Loucy (cell line): ENCODE measurements at regions not wholly inside any gene's neighbourhood (a gene's known extent, or its start where the extent isn't known, plus 50 kb on each side); places are given as distances from the start of the nearest gene placed in this dataset.
"Not testable (repeated sequence)": the region's sequence is repeated elsewhere in the genome, so short reads cannot be mapped to it uniquely, and the experiment has no call there.

ENCODE experiments used
- H2AFZ ChIP-seq: fragments of 200-600 bp; sonication (generic); 2 replicates; pipeline ENCODE4 v1.6.0; 2016; ENCODE audit warnings: antibody characterized with exemption, mild to moderate bottlenecking, low read length, moderate library complexity
- H3F3A ChIP-seq: fragments of 200-600 bp; 2 replicates; pipeline ENCODE4 v1.6.0; 2016; ENCODE audit warnings: antibody characterized with exemption, low read depth, mild to moderate bottlenecking
- H3K27me3 ChIP-seq: fragments of 200-600 bp; sonication (generic); 2 replicates; pipeline ENCODE4 v1.6.1; 2014; ENCODE audit warnings: low read length, mild to moderate bottlenecking; ENCODE audit not compliant: insufficient read depth, poor library complexity, severe bottlenecking
- H3K36me3 ChIP-seq: fragments of 200-600 bp; sonication (generic); 2 replicates; pipeline ENCODE4 v1.6.1; 2016; ENCODE audit warnings: low read length; ENCODE audit not compliant: insufficient read depth
- H3K4me1 ChIP-seq: fragments of 200-600 bp; sonication (generic); 2 replicates; pipeline ENCODE4 v1.5.1; 2014; ENCODE audit warnings: low read length, mild to moderate bottlenecking; ENCODE audit not compliant: insufficient read depth, poor library complexity, severe bottlenecking
- H3K4me2 ChIP-seq: fragments of 200-600 bp; sonication (generic); 2 replicates; pipeline ENCODE4 v1.6.0; 2014; ENCODE audit warnings: antibody characterized with exemption, low read length, low read depth, mild to moderate bottlenecking; ENCODE audit not compliant: poor library complexity, severe bottlenecking
- H3K4me3 ChIP-seq: fragments of 200-600 bp; sonication (generic); 2 replicates; pipeline ENCODE4 v1.5.1; 2014; ENCODE audit warnings: low read length, mild to moderate bottlenecking, mixed read lengths; ENCODE audit not compliant: poor library complexity, severe bottlenecking
- H3K79me2 ChIP-seq: fragments of 200-600 bp; sonication (generic); 2 replicates; pipeline ENCODE4 v1.6.1; 2014; ENCODE audit warnings: low read length; ENCODE audit not compliant: insufficient read depth
- H3K9ac ChIP-seq: fragments of 200-600 bp; sonication (generic); 2 replicates; pipeline ENCODE4 v1.6.0; 2014; ENCODE audit warnings: mild to moderate bottlenecking, low read depth, low read length, moderate library complexity; ENCODE audit not compliant: poor library complexity, severe bottlenecking
- H3K9me2 ChIP-seq: fragments of 200-600 bp; sonication (generic); replicated peaks from 2 replicates; pipeline ENCODE4 v1.6.1; 2016; ENCODE audit warnings: low read depth, low read length, mixed read lengths
- H3K9me3 ChIP-seq: fragments of 200-600 bp; sonication (generic); 2 replicates; pipeline ENCODE4 v1.6.1; 2014; ENCODE audit warnings: mild to moderate bottlenecking, antibody characterized with exemption, low read length, low read depth; ENCODE audit not compliant: insufficient read depth
- H4K20me1 ChIP-seq: fragments of 200-600 bp; sonication (generic); 2 replicates; pipeline ENCODE4 v1.6.0; 2014; ENCODE audit warnings: antibody characterized with exemption, low read length, mild to moderate bottlenecking; ENCODE audit not compliant: insufficient read depth, poor library complexity, severe bottlenecking
- CTCF ChIP-seq: fragments of 200-600 bp; sonication (generic); conservative IDR thresholded peaks from 2 replicates; pipeline ENCODE4 v1.5.1; 2014; ENCODE audit warnings: mild to moderate bottlenecking, antibody characterized with exemption, low read length
- EZH2phosphoT487 ChIP-seq: fragments of 200-600 bp; IDR thresholded peaks from 2 replicates; pipeline ENCODE4 v1.6.1; 2018; ENCODE audit warnings: antibody characterized with exemption, mild to moderate bottlenecking, moderate library complexity, borderline replicate concordance

- Histone ChIP-seq H3K4me1 (peaks cover 6% of the 10 kb centered on the region), H3K9me3 (no peaks in the 10 kb centered on the region), H3K27me3 (no peaks in the 10 kb centered on the region), H4K20me1 (no peaks in the 10 kb centered on the region), H3F3A (no peaks in the 10 kb centered on the region), H3K4me3 (no peak overlapping the region), H3K4me2 (no peak overlapping the region), H3K9ac (no peak overlapping the region), H3K36me3 (no peaks in the 10 kb centered on the region), H2AFZ (no peak overlapping the region), H3K9me2 (no peaks in the 10 kb centered on the region), H3K79me2 (no peaks in the 10 kb centered on the region)
- TF ChIP-seq EZH2phosphoT487: no peak
- TF ChIP-seq CTCF: no peak
Measured at GRCh38 chr7:80302078-80302477, 167.4 kb downstream of the GNAI1 start.

GRCh38 chr7:80298201-80298600 is 163.6 kb downstream of the GNAI1 start:
- Histone ChIP-seq H3F3A (no peaks in the 10 kb centered on the region), H3K9me3 (no peaks in the 10 kb centered on the region; the same call in 1 of the 2 replicates), H4K20me1 (no peaks in the 10 kb centered on the region), H3K9me2 (no peaks in the 10 kb centered on the region), H3K36me3 (no peaks in the 10 kb centered on the region), H3K4me2 (no peak overlapping the region), H2AFZ (no peak overlapping the region), H3K9ac (no peak overlapping the region), H3K27me3 (no peaks in the 10 kb centered on the region), H3K79me2 (no peaks in the 10 kb centered on the region), H3K4me3 (no peak overlapping the region), H3K4me1 (peaks cover 6% of the 10 kb centered on the region)
- TF ChIP-seq CTCF: no peak
- TF ChIP-seq EZH2phosphoT487: no peak

GRCh38 chr7:80294346-80294745 is 159.7 kb downstream of the GNAI1 start:
- Histone ChIP-seq H3K79me2 (no peaks in the 10 kb centered on the region), H3K36me3 (no peaks in the 10 kb centered on the region), H3K9ac (no peak overlapping the region), H3K4me3 (no peak overlapping the region), H3K4me2 (no peak overlapping the region), H3K27me3 (no peaks in the 10 kb centered on the region), H2AFZ (no peak overlapping the region), H3K9me2 (no peaks in the 10 kb centered on the region), H3F3A (no peaks in the 10 kb centered on the region), H3K9me3 (no peaks in the 10 kb centered on the region; the same call in 1 of the 2 replicates), H4K20me1 (no peaks in the 10 kb centered on the region), H3K4me1 (no peaks in the 10 kb centered on the region)
- TF ChIP-seq CTCF (no peak), EZH2phosphoT487 (no peak)

GRCh38 chr7:80292634-80293033 is 158.0 kb downstream of the GNAI1 start:
- H3F3A ChIP-seq, H2AFZ ChIP-seq, H3K4me3 ChIP-seq, H3K27me3 ChIP-seq, H3K79me2 ChIP-seq, H3K4me1 ChIP-seq, H3K9me2 ChIP-seq, H3K36me3 ChIP-seq, H4K20me1 ChIP-seq, H3K9me3 ChIP-seq, H3K4me2 ChIP-seq, H3K9ac ChIP-seq: not testable (repeated sequence)
